ENCODE measurements at regions not wholly inside any gene's neighbourhood (a gene's known extent, or its start where the extent isn't known, plus 50 kb on each side); places are given as distances from the start of the nearest gene placed in this dataset.

GRCh38 chr17:77428020-77428748 is 287.4 kb downstream of the SEC14L1 start:
- TF ChIP-seq PBX3 (CRISPR knock-in tag; IDR thresholded peaks at IDR 0.05; ENCODE audit: borderline replicate concordance) (no peak), POLR2AphosphoS5 (IDR thresholded peaks at IDR 0.05; ENCODE audit: low read depth, low read length) (no peak), ATF6 (CRISPR knock-in tag; conservative IDR thresholded peaks at IDR 0.05) (no peak), ARNTL (CRISPR knock-in tag; IDR thresholded peaks at IDR 0.05) (no peak), BRD4 (CRISPR knock-in tag; IDR thresholded peaks at IDR 0.05) (no peak), AHDC1 (CRISPR knock-in tag; IDR thresholded peaks at IDR 0.05; ENCODE audit: borderline replicate concordance) (no peak), TFAP4 (IDR thresholded peaks at IDR 0.05; ENCODE audit: borderline replicate concordance, low read depth) (no peak), ZBTB21 (CRISPR knock-in tag; IDR thresholded peaks at IDR 0.05) (no peak), ZNF263 (CRISPR knock-in tag; IDR thresholded peaks at IDR 0.05) (no peak), ZNF275 (CRISPR knock-in tag; IDR thresholded peaks at IDR 0.05; ENCODE audit: borderline replicate concordance) (no peak), ZNF224 (CRISPR knock-in tag; IDR thresholded peaks at IDR 0.05) (no peak)

Measured in HepG2 (cell line).